ENCODE measurements at regions not wholly inside any gene's neighbourhood (a gene's known extent, or its start where the extent isn't known, plus 50 kb on each side); places are given as distances from the start of the nearest gene placed in this dataset.
A peak's percentile ranks its signal among the peaks of the same experiment; 100 is the strongest.

- POLR2A ChIA-PET: no interaction called here
- DNase-seq: no peak
- no peak overlapping the region for H3K27ac ChIP-seq (ENCODE audit: insufficient read depth in 1 of 2, low read depth in 1 of 2, low read length in 2 of 2, poor library complexity in 1 of 2, severe bottlenecking in 2 of 2)
- H3K27me3 ChIP-seq (replicated peaks in 2 of 5; ENCODE audit: control insufficient read depth in 4 of 5, insufficient read depth in 5 of 5, low read length in 4 of 5): no peaks in the 10 kb centered on the region
- H3K9me3 ChIP-seq (ENCODE audit: control extremely low read depth in 1 of 5, control insufficient read depth in 4 of 5, insufficient read depth in 2 of 5, low read depth in 1 of 5, low read length in 4 of 5): peaks cover 0 to 6% (median 3%) of the 10 kb centered on the region in 5 experiments
- peaks cover 6 to 30% (median 21%) of the 10 kb centered on the region in 4 experiments for H3K4me1 ChIP-seq (ENCODE audit: control extremely low read depth in 1 of 4, control insufficient read depth in 4 of 4, insufficient read depth in 4 of 4, low read length in 3 of 4)
- H3K4me3 ChIP-seq (ENCODE audit: control insufficient read depth in 1 of 7, extremely low read depth in 1 of 7, insufficient read depth in 4 of 7, low read depth in 2 of 7, low read length in 6 of 7): no peak overlapping the region
- no peaks in the 10 kb centered on the region for H3K36me3 ChIP-seq (ENCODE audit: control insufficient read depth in 4 of 4, insufficient read depth in 4 of 4, low read length in 3 of 4)
- CTCF ChIA-PET: interaction anchor here (1.2 to 1.8 kb wide), 2 partner anchors 15 to 32 kb away, joined by 4 read pairs; no protein-coding TSS in a partner anchor
- WGBS (ENCODE audit: insufficient coverage): 98% methylated on average over 5 of the region's 5 CpGs
Measured at GRCh38 chr11:112320668-112321067, 60.0 kb upstream of the PLET1 start.

DNA sequence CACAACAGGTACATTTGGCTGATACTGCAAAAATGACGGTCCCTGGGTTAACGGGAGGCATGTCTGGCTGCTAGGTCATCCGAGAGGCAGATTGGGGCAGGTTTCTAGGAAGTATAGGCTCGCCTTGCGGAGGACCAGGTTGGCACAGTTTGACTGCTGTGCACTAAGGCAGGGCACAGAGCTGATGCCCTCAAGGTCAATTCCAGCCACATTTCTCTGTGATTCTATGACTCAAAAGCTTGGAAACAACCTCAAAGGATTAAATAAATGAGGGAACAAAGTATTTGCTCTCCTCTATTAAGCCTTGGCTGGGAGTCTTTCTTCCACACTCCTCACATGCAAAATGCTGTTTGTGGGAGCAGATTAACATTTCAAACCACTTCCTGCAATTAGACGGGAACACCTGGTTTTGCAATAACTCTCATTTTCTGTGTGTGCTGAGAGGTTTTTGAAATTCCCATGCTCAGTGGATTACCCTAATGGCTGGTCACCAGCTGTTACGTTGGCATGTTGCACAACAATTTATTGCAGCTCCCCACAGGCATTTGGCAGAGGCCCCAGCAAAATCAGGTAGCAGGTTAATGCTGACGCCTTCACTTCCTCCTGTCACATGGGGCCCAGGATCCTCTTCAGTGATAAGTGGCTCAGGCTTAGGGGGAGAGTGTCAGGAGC, 61.0 kb upstream of the PLET1 start:
- no peaks in the 10 kb centered on the region for H3K27me3 ChIP-seq (replicated peaks in 2 of 5; ENCODE audit: control insufficient read depth in 4 of 5, insufficient read depth in 5 of 5, low read length in 4 of 5)
- H3K4me3 ChIP-seq (ENCODE audit: control insufficient read depth in 1 of 7, extremely low read depth in 1 of 7, insufficient read depth in 4 of 7, low read depth in 2 of 7, low read length in 6 of 7): peak overlapping the region in 1 of 7 experiments; percentile 10
- peaks cover 0 to 6% (median 3%) of the 10 kb centered on the region in 5 experiments for H3K9me3 ChIP-seq (ENCODE audit: control extremely low read depth in 1 of 5, control insufficient read depth in 4 of 5, insufficient read depth in 2 of 5, low read depth in 1 of 5, low read length in 4 of 5)
- H3K4me1 ChIP-seq (ENCODE audit: control extremely low read depth in 1 of 4, control insufficient read depth in 4 of 4, insufficient read depth in 4 of 4, low read length in 3 of 4): peaks cover 6 to 30% (median 21%) of the 10 kb centered on the region in 4 experiments
- CTCF ChIA-PET: interaction anchor here (1.2 kb wide), 1 partner anchor 14 kb away, joined by 4 read pairs; no protein-coding TSS in a partner anchor
- peak; percentile 78 to 95 (median 94) for DNase-seq
- 37% methylated on average over 5 of the region's 8 CpGs for WGBS (ENCODE audit: insufficient coverage)
- POLR2A ChIA-PET: no interaction called here
- H3K27ac ChIP-seq (ENCODE audit: insufficient read depth in 1 of 2, low read depth in 1 of 2, low read length in 2 of 2, poor library complexity in 1 of 2, severe bottlenecking in 2 of 2): no peak overlapping the region
- no peaks in the 10 kb centered on the region for H3K36me3 ChIP-seq (ENCODE audit: control insufficient read depth in 4 of 4, insufficient read depth in 4 of 4, low read length in 3 of 4)

DNA sequence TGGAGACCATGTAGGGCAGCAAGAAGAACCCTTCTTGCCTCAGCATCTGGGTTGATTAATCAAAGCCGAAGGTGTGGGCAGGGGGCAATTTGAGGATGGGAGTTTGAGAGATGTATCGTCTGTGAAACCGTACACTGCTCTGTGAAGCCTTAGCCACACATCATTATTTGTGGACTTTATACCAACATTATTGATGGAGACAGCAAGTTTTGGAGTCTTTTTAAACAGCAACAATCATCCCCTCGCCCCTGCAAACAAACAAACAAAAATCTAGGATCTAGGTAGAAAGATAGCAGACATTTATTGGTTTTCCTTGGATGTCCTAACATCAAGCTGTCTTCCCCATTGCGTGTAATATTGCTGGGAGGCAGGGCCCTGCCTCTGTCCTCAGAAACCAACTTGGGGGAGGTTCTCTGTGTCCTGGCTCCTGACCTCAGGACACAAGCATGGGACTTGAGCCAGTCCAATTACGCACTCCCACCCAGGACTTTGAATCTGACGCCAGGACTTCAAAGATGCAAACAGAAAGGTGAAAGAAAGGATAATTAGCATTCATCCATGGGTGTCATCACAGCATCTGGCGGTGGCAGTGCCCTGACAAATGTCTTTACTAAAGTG, 61.6 kb upstream of the PLET1 start:
- Histone ChIP-seq H3K4me1 (ENCODE audit: control extremely low read depth in 1 of 4, control insufficient read depth in 4 of 4, insufficient read depth in 4 of 4, low read length in 3 of 4) (peaks cover 6 to 30% (median 21%) of the 10 kb centered on the region in 4 experiments), H3K4me3 (ENCODE audit: control insufficient read depth in 1 of 7, extremely low read depth in 1 of 7, insufficient read depth in 4 of 7, low read depth in 2 of 7, low read length in 6 of 7) (peak overlapping the region in 1 of 7 experiments; percentile 10), H3K27me3 (replicated peaks in 2 of 5; ENCODE audit: control insufficient read depth in 4 of 5, insufficient read depth in 5 of 5, low read length in 4 of 5) (no peaks in the 10 kb centered on the region), H3K36me3 (ENCODE audit: control insufficient read depth in 4 of 4, insufficient read depth in 4 of 4, low read length in 3 of 4) (no peaks in the 10 kb centered on the region), H3K27ac (ENCODE audit: insufficient read depth in 1 of 2, low read depth in 1 of 2, low read length in 2 of 2, poor library complexity in 1 of 2, severe bottlenecking in 2 of 2) (no peak overlapping the region), H3K9me3 (ENCODE audit: control extremely low read depth in 1 of 5, control insufficient read depth in 4 of 5, insufficient read depth in 2 of 5, low read depth in 1 of 5, low read length in 4 of 5) (peaks cover 0 to 6% (median 3%) of the 10 kb centered on the region in 5 experiments)
- WGBS (ENCODE audit: insufficient coverage): 98% methylated on average over 4 of the region's 8 CpGs
- ChIA-PET CTCF (interaction anchor here (1.2 kb wide), 1 partner anchor 13 kb away, joined by 4 read pairs; no protein-coding TSS in a partner anchor), POLR2A (no interaction called here)
- peak in 1 of 3 donors; percentile 8 for DNase-seq

DNA sequence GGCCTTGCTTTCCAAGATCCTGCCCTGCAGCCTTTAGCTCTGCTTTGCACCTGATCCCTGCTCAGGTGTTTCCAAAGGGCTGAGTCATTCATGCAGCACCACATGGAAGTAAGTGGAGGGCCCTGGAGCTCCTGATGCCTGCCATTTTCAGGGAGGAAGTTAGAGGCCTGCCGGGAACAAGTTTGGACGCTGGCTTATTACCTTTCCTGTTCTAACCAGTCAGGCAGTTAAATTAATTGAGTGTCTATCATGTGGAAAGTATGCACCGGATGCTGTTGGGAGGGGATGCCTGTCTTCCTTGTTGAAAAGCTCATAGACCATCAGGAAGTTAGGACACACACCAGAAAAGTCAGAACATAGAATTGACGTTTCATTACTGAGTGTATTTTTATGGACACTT, 73.7 kb upstream of the PLET1 start:
- Histone ChIP-seq H3K27ac (ENCODE audit: insufficient read depth in 1 of 2, low read depth in 1 of 2, low read length in 2 of 2, poor library complexity in 1 of 2, severe bottlenecking in 2 of 2) (no peak overlapping the region), H3K9me3 (ENCODE audit: control extremely low read depth in 1 of 5, control insufficient read depth in 4 of 5, insufficient read depth in 2 of 5, low read depth in 1 of 5, low read length in 4 of 5) (peaks cover 0 to 4% (median 0%) of the 10 kb centered on the region in 5 experiments), H3K4me1 (ENCODE audit: control extremely low read depth in 1 of 4, control insufficient read depth in 4 of 4, insufficient read depth in 4 of 4, low read length in 3 of 4) (peaks cover 0 to 10% (median 3%) of the 10 kb centered on the region in 4 experiments), H3K27me3 (replicated peaks in 2 of 5; ENCODE audit: control insufficient read depth in 4 of 5, insufficient read depth in 5 of 5, low read length in 4 of 5) (no peaks in the 10 kb centered on the region), H3K36me3 (ENCODE audit: control insufficient read depth in 4 of 4, insufficient read depth in 4 of 4, low read length in 3 of 4) (no peaks in the 10 kb centered on the region), H3K4me3 (ENCODE audit: control insufficient read depth in 1 of 7, extremely low read depth in 1 of 7, insufficient read depth in 4 of 7, low read depth in 2 of 7, low read length in 6 of 7) (no peak overlapping the region)
- DNase-seq: no peak
- 25% methylated on average over 2 of the region's 4 CpGs for WGBS (ENCODE audit: insufficient coverage)
- CTCF ChIA-PET: interaction anchor here (0.8 to 1.3 kb wide), 2 partner anchors 39 to 192 kb away, joined by 3 read pairs; no protein-coding TSS in a partner anchor
- POLR2A ChIA-PET: interaction anchor here (1.0 kb wide), 1 partner anchor 108 kb away, joined by 4 read pairs; the partner anchor contains the start of gene PTS

DNA sequence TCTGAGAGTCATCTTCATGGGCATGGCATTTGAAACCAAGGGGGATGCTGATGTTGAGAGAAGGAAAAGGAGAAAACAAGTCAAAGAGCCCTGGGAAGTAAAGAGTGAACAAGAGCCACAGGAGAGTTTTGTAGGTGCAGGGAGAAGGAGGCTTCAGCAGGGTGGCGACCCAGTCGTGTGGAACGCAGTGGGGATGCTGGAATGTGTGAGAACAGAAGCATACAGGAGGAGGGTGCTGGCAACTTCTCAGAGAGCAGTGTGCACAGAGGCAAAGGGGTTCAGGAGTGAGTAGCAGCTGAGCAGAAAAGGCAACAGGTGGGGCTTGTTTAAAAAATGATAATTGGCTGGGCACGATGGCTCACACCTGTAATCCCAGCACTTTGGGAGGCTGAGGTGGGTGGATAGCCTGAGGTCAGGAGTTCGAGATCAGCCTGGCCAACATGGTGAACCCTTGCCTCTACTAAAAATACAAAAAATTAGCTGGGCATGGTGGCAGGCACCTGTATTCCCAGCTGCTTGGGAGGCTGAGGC, 75.8 kb upstream of the PLET1 start:
- Histone ChIP-seq H3K9me3 (ENCODE audit: control extremely low read depth in 1 of 5, control insufficient read depth in 4 of 5, insufficient read depth in 2 of 5, low read depth in 1 of 5, low read length in 4 of 5) (peaks cover 0 to 4% (median 0%) of the 10 kb centered on the region in 5 experiments), H3K27ac (ENCODE audit: insufficient read depth in 1 of 2, low read depth in 1 of 2, low read length in 2 of 2, poor library complexity in 1 of 2, severe bottlenecking in 2 of 2) (no peak overlapping the region), H3K36me3 (ENCODE audit: control insufficient read depth in 4 of 4, insufficient read depth in 4 of 4, low read length in 3 of 4) (no peaks in the 10 kb centered on the region), H3K4me1 (ENCODE audit: control extremely low read depth in 1 of 4, control insufficient read depth in 4 of 4, insufficient read depth in 4 of 4, low read length in 3 of 4) (peaks cover 0 to 10% (median 3%) of the 10 kb centered on the region in 4 experiments), H3K27me3 (replicated peaks in 2 of 5; ENCODE audit: control insufficient read depth in 4 of 5, insufficient read depth in 5 of 5, low read length in 4 of 5) (no peaks in the 10 kb centered on the region), H3K4me3 (ENCODE audit: control insufficient read depth in 1 of 7, extremely low read depth in 1 of 7, insufficient read depth in 4 of 7, low read depth in 2 of 7, low read length in 6 of 7) (no peak overlapping the region)
- ChIA-PET CTCF (no interaction called here), POLR2A (no interaction called here)
- 97% methylated on average over 3 of the region's 5 CpGs for WGBS (ENCODE audit: insufficient coverage)
- no peak for DNase-seq

- ChIA-PET POLR2A (no interaction called here), CTCF (interaction anchor here (1.1 kb wide), 1 partner anchor 115 kb away, joined by 3 read pairs; no protein-coding TSS in a partner anchor)
- Histone ChIP-seq H3K27ac (ENCODE audit: insufficient read depth in 1 of 2, low read depth in 1 of 2, low read length in 2 of 2, poor library complexity in 1 of 2, severe bottlenecking in 2 of 2) (no peak overlapping the region), H3K9me3 (ENCODE audit: control extremely low read depth in 1 of 5, control insufficient read depth in 4 of 5, insufficient read depth in 2 of 5, low read depth in 1 of 5, low read length in 4 of 5) (peaks cover 0 to 4% (median 0%) of the 10 kb centered on the region in 5 experiments), H3K4me1 (ENCODE audit: control extremely low read depth in 1 of 4, control insufficient read depth in 4 of 4, insufficient read depth in 4 of 4, low read length in 3 of 4) (peaks cover 0 to 3% (median under 1%) of the 10 kb centered on the region in 4 experiments), H3K36me3 (ENCODE audit: control insufficient read depth in 4 of 4, insufficient read depth in 4 of 4, low read length in 3 of 4) (no peaks in the 10 kb centered on the region), H3K4me3 (ENCODE audit: control insufficient read depth in 1 of 7, extremely low read depth in 1 of 7, insufficient read depth in 4 of 7, low read depth in 2 of 7, low read length in 6 of 7) (no peak overlapping the region), H3K27me3 (replicated peaks in 2 of 5; ENCODE audit: control insufficient read depth in 4 of 5, insufficient read depth in 5 of 5, low read length in 4 of 5) (no peaks in the 10 kb centered on the region)
- 85% methylated on average over 2 of the region's 2 CpGs for WGBS (ENCODE audit: insufficient coverage)
- DNase-seq: no peak
Measured at GRCh38 chr11:112339566-112339965, 78.9 kb upstream of the PLET1 start.
